GM21529 (cell line): ENCODE measurements at regions not wholly inside any gene's neighbourhood (a gene's known extent, or its start where the extent isn't known, plus 50 kb on each side); places are given as distances from the start of the nearest gene placed in this dataset.

ENCODE experiments used
- ATAC-seq: cut with Tn5 transposase; IDR thresholded peaks from one replicate; pipeline ENCODE4 v1.9.1; 2021; ENCODE audit not compliant: unreplicated experiment

DNA sequence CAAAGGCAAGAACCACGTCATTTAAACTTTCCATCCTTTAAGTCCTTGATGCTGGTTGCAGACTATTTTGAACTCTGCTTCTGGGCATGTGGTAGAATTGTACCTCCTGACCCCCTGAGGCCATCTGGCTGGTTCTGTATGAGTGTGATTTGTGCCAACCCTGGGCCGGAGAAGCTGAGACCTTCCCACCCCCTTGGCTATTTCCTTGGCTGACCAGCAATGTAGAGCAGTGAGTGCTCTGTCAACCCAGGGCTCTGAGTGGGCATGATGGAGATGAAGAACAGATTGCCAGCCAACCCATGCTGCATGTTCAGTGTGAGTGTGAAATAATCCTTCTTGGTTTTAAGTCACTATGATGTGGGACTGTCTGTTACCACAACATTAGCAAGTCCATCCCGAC, 82.1 kb upstream of the RASGRP1 start:
- no peak for ATAC-seq

DNA sequence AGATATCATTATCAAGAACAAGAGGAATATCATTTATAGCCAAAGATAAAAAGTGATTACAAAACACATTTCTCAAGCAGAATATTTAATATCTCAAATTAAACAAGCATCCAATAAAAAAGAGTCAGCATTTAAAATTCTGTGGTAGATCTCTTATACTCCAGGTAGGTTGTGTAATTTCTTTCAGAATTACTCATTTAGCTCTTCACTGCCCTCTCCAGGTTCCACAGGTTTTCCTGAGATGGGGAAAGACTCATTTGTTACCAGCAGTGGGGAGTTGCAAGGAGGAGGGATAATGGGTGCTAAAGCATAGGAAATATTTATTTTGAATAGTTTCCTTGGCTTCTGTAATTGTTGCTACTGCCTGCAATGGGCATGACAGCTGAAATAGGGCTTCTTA, 83.1 kb upstream of the RASGRP1 start:
- ATAC-seq, result no peak

DNA sequence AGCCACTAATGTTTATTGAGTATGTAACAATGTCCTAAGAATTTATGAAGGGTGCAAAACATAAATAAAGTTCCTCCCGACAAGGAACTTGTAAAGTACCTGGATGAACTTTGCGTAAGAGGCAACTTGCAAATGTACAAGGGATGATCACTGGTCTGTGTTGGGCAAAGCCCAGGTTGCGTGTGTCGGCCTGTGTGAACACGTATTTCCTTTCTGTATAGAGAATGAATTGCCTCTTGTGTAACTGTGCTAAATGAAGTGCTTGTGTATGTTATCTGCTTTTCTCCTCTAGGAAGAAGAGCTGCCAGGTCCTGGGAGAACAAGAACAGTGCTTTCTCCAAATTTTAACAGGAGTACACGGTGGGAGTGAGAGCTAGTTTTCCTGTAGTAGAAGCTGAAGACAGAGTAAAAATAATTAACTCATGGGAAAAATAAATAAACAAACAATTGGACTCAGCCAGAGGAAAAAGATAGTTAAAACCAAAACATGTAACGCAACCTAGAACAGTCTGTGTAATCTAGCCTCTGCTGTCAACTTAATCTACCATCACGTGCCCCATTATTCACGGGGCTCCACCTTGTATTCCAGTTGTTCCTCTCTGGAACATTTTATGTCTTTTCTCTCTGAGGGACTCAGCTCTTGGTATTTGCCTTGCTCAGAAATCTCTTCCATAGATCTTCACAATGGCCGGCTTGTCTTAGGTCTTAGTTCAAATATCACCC, 83.7 kb upstream of the RASGRP1 start:
- no peak for ATAC-seq

DNA sequence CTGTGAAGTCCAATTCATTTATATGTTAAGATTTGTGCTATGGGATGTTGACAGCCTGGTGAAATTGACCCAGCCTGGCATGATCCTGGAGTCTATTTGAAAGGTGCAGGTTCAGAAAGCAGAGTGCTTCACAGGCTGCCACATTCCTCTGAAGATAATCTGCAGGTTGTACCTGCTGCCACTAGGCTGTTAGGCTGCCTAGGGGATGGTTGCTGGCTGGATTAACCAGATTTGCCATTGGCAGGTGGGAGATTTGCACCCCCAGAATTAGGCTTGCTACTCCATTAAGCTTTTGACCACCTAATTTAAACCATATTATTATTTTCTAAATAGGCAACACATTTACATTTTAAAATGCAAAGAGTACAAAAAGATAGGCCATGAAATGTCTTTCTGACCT, 85.8 kb upstream of the RASGRP1 start:
- ATAC-seq, result no peak

DNA sequence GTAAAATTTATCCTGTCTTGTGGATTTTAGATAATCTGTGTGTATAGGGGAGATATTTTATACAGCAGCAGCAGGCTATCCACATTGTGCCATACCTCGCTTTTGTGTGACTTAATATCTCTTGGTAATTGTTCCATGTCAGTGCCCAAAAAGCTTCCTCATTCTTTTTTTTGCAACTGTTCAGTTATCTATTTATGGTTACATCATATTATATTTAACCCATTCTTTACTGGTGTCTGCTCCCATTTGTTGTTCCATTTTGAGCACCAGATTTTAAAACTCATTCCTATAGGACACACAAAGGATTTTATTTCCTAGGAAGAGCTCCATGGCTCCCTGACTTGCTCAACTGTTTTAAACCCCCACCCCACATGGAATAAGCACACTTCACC, 86.3 kb upstream of the RASGRP1 start:
- no peak for ATAC-seq

DNA sequence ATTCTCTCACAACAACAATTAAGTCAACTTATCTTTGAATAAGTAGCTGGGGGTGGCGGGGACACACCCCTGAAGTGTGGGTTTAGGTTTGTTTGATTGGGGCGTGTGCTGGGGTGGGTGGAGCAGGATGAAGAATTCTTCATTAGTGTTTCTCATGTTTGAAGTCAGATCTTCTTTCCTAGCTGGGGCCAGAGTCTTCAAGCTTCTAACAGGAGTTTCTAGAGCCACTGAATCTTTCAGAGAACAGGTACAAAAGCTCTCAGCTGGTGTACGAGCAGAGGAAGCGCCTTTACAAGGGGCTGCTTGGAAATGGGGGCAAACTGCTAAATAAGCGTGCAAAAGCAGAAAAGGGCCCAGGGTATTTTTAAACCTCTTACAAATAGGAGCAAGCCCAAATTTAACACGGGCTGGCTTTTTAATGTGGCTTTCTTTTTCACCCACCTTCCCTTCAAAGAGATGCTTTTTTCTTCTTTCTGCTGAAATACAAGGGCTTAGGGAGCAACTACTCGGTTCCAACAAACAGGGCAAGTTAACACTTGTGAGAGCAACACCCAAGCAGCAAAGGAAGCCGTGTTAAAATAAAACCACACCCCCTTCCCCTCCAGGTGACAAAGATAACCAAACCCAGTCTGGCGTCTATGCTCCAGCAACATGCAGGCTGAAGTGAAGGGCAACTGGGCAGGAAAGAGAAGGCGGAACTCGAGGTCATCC, 86.9 kb upstream of the RASGRP1 start:
- no peak for ATAC-seq

DNA sequence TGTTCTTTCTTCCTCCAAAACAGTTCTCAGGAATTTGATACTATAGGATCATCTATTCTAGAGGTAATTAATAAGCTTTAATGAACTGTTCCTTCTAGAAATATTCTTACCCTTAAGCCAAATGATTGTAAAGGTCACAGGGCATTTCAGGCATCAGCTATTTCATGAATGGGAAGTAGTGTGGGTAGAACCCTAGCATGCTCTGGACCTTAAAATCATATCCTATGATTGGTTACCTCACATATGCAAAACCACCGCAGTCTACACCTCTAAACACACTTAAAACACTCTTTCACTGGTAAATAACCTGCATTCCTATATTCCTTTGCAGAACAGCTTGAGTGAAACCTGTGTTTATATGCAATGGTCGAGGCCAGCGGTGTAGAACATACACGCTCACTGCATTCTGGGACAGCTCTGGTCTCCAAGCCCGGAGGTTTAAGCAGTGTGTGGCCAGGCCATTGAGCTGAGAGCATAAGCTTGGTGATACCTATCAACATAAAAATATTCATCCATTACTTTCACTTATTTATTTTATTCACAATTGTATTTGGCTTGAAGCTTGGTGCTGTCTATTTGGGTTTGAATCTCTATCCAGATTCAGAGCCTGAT, 87.7 kb upstream of the RASGRP1 start:
- ATAC-seq, result no peak

DNA sequence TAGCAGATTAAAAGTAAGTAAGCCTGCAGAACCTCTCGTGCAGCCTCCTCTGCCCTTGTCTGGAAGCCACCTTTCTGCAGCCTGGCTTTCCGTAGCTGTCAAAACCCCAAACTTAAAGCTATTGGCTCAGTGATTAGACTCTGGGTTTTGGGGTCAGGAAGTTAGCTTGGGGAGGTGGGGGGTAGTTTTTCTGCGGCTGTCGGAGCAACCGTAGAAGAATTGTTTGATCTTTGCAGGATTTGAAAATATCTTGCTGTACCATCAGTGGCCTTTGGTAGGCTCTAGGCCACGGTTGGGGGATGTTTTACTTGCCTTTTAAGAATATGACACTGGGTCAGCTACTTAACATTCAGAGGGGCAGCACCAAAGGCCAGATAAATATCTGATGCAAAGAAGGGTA, 88.4 kb upstream of the RASGRP1 start:
- ATAC-seq, result no peak

DNA sequence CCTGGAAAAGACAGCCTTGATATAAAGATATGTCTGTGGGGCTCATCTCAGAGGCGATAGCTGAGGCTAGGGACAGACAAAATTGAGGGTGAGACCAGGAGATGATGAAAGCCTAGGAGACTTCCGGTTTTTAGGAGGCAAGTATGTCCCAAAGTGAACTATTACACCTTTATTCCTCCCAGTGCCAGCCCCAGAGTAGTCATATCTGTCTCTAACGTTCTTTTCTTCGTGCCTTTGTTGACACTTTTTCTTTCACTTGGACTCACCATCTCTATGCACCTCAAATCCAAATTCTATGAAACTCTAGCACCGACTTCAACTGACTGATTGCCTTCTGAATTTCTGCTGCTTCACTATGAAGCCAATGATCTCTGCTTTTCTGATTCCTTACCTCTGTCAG, 93.8 kb upstream of the RASGRP1 start:
- no peak for ATAC-seq

DNA sequence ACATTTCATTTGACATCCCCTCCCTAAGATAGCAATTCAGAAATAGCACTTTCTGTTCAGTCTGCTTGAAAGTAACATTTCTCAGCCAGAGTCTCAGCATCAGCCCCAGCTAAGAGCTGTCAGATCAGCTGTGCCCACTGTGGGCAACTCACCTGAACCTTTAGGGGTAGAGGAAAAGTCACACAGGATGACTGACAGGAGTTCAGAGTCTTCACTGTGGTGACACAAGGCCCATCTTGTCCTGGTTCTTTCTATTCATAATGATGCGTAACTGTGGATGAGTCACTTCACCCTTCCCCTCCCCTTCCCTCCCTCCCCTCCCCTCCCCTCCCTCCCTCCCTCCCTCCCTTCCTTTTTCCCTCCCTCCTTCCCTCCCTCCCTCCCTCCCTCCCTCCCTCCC, 96.1 kb upstream of the RASGRP1 start:
- ATAC-seq, result no peak

DNA sequence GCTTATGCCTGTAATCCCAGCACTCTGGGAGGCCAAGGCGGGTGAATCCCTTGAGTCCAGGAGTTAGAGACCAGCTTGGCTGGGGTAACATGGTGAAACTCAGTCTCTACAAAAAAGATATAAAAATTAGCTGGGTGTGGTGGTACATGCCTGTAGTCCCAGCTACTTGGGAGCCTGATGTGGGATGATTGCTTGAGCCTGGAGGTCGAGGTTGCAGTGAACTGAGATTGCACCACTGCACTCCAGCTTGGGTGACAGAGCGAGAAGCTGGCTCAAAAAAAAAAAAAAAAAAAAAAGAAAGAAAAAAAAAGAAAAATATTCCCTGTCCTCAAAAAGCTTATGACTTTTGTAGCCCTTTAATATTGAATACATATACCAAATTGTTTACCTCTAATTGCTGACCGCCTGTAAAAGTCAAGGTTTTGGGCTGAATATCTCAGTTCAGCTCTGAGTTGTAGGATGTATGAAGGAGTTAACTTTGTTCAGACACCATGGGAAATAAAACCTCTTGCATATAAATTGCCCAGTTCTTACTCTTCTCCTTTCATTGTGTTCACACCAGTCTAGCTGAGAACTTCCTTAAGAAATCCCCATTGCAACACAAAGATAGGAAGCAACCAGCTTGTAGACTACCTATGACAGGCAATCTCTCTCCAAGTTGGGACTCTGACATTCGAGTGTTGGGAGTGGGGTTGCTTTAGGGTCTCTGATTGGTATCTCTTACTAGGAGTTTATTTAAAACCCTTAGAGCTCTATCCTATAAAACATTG, 97.6 kb upstream of the RASGRP1 start:
- ATAC-seq, result no peak

DNA sequence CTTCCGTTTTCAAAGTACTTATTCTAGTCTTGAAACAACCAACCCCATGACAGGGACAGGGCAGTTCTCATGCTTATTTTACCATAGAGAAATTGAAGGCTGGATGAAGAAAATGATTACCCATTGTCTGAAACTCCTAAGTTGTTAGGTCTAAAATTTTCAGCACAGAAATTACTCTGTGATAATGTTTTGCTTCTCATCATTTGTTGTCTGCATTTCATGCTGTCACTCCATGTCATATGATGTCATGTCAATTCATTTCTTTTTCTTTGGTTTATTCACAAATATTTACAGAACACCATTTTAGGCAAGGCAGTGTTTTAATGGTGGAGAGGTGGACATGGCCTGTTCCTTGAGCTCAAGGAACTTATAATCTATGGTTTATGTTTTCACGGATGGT, 98.2 kb upstream of the RASGRP1 start:
- ATAC-seq, result no peak

DNA sequence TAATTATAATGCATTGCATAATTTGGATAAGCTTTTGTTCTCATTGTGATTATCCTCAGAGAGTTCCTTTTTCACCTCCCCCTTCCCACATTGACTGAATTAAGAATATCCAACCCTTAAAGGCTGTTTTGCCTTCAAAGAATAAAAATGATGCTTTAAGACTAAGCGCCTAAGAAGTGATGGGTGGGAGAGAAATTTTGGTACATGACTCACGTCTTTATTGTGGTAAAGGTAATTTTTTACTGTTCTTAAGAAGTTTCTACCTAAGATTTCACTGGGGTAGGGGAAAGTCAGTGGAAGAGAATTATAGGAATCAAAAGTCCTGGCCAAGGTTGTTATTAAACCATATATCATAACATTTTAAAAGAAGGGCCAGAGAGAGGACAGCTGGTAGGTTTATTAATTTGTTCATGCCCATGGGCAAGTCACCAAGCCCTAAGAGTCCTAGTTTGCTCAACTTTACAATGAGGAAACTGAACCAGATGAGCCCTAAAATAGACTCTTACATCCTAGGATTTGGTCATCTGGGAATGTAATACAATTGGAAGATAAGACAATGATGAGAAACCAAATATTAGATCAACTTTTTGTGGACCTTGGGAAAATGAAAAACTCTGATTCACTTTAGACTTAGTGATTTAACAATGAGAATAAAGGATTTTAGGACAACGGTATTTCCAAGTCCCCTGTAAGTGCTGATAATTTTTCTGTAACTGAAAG, 101.1 kb upstream of the RASGRP1 start:
- no peak for ATAC-seq

DNA sequence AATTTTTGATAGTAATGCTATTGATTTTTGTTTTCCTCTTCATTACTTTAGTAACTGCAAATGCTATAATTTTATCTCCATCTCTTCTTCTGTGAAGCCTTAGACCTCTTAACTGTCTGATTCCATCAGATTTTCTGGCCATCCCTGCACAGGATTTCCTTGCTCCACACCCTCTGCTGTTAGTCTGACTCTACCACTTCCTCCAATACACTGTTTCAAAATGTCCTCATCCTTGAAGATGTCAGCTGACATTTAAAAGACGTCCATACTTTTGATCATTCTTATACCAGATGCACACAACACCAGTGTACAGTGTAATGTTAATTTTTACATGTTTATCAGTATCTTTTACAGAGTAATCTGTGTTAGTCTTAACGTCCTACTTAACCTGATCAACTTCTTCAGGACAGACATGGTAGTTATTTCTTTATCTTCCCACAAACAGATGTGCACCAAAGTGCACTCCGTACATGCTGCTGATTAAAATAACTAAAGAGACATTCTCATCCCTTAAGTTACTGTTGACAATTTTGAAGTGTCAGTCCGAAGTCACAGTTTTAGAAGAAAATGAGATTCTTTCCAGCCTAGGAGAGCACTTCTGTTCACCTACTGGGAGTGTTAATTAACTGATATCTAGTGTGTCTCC, 102.4 kb upstream of the RASGRP1 start:
- ATAC-seq, result no peak

DNA sequence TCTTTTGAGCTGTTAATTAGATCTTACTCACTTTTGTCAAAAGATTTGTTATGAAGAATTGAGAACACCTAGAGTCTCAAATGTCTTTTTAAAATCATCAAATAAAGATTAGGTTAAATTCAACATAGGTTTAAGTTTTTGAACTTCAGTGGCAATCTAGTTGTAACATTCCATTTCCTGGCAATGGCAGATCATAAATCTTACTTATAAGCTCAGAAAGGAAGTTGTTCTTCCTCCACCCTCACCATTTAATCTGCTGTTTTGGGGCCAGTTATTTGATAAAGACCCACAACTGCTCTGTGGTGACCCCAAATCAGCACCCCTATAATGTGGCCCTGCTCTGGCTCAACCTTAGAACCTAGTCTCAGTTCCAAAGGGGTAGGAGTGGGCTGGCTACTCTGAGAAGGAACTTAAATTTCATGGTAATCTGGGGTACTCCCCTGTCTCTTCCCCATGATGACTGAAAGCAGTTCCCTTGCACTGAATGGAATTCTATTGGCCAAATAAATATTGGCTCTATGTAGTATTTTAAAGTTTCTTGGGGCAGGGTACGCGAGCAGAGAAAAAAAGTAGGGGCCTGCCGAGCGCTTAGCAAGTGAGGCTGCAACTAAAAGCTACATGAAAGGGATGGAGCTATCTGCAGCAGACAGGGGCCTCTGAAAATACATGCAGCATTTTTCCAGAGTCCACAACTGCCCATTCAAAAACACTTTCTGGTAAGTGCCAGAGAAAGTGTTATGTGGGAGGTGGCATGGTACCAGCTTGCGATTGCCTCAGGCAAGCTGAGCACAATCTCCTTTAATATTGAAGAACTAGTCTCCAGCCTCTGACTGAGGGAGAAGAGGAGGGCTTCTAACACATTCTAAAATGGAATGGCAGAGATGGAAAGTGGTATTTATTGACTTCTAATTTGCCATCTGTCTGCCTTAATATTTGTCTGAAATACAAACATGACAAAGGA, 103.6 kb upstream of the RASGRP1 start:
- ATAC-seq, result no peak

DNA sequence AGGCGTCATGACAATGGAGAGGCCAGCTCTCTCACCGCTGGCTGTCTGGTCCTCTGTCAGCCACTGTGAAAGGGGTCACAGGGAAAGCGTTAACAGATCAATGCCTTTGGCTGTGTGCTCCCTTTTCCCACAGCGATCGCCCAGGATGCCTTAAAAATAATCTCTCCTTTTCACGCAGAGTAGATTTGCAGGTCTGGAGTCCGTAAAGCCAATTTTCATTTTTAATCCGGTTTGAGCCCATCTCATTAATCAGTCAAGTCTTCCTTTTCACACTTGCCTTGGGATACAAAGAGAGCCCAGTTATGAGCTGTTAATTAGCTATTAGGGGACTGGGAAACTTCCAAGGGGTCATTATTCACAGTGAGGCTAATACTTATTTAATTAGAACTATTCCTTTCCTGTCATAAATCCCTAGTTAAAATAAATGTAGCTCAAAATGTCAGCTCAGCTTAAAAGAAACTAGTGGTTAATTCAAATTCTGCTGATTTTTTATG, 104.3 kb upstream of the RASGRP1 start:
- ATAC-seq, result no peak

DNA sequence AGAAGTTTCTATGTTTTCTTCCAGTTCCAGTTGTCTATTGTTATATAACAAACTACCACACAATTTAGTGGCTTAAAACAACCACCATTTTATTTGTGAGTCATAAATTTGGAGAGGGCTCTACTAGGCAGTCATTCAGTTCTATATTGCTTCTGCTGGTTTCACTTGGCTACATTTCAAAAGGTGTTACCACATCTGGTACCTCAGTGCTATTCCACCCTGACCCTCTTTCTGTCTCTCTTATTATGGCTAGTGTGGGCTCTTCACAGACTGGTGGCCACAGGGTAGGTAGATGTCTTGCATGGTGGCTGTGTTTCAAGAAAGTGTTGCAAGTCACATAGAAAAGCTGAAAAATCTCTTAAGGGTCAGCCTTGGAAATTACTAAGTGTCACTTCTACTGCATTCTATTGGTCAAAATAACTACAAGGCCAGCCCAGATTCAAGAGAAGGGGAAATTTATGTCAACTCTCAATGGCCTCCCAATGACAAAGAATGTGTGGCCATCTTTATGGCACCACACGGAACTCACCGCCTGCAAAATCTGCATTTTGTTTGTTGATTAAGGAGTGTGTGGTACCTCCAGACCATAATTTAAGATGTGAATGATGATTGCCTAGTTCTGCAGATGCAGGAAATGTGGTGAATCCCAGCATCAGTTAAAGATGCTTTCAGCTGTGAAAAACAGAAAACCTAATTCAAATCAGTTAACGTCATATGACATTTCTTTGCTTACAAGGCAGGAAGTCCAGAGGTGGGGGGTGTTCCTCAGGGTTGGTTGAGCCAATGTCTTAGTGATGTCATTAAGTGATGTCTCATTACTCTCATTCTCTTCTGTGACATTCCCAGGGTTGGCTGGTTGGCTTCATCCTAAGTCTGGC, 105.8 kb upstream of the RASGRP1 start:
- ATAC-seq, result peak; percentile 35

DNA sequence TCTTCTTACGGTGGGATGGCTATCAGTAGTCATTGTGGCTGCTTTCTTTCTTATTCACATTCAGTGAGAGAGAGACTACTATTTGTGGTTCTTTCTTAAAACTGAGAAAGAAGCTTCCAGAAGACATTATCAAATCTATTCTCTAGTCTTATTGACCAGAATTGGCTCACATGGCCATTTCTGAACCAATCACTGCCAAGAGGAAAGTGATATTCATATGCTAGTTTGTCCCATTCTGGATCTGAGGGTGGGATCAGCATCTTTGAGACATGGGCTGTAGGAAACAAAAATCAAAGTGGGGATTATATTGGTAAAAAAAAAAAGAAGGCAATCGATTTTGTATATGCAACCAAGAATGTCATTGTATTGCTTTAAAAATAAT, 106.4 kb upstream of the RASGRP1 start:
- ATAC-seq, result no peak
